Psoas muscle (tissue), 7 donors: ENCODE measurements at regions not wholly inside any gene's neighbourhood (a gene's known extent, or its start where the extent isn't known, plus 50 kb on each side); places are given as distances from the start of the nearest gene placed in this dataset.

Experiments used
- ATAC-seq, 4 donors: fragments of 200-7000 bp; cut with Tn5 transposase; one replicate each; pipeline ENCODE4 v1.9.1; 2020; ENCODE audit warnings: moderate library complexity in 3 of 4, mild to moderate bottlenecking in 2 of 4
- DNase-seq, 2 donors: peaks; one replicate each; pipeline ENCODE4 v3.0.0-alpha.2; 2020
- H3K27ac ChIP-seq: fragments of 200-600 bp; one replicate; pipeline ENCODE4 v1.8.0; 2022
- H3K27me3 ChIP-seq, 3 donors: fragments of 200-600 bp in 1 of 3; one replicate each; pipeline versions ENCODE4 v1.6.1 to v1.8.0; 2013 to 2022; ENCODE audit warnings: low read length in 2 of 3, mild to moderate bottlenecking in 2 of 3, moderate library complexity in 1 of 3; ENCODE audit not compliant: insufficient read depth in 3 of 3
- H3K36me3 ChIP-seq, 2 donors: fragments of 200-600 bp in 1 of 2; one replicate each; pipeline versions ENCODE4 v1.6.1 to v1.8.0; 2013 to 2022; ENCODE audit warnings: low read depth in 1 of 2, mild to moderate bottlenecking in 1 of 2, moderate library complexity in 1 of 2; ENCODE audit not compliant: insufficient read depth in 1 of 2
- H3K4me1 ChIP-seq: fragments of 200-600 bp; one replicate; pipeline ENCODE4 v1.8.0; 2022
- H3K4me3 ChIP-seq: fragments of 200-600 bp; one replicate; pipeline ENCODE4 v1.8.0; 2022; ENCODE audit warnings: mild to moderate bottlenecking
- H3K9me3 ChIP-seq: fragments of 200-600 bp; one replicate; pipeline ENCODE4 v1.8.0; 2022
- WGBS, 3 donors: extraction: QIAGEN DNeasy Blood & Tissue Kit; methylation state at CpG; one replicate each; pipeline versions ENCODE4 v1.1.6 to v1.1.7; 2013; 5-methylcytosine and 5-hydroxymethylcytosine counted together
- intact Hi-C, 2 donors: fragments of 100-400 bp; cut with DNase I; formaldehyde crosslinking; loops; one replicate each; pipeline versions ENCODE4 v1.11.0 to v1.14.2; 2022
- TF ChIP-seq, protein P1 (sequence below): fragments of 200-600 bp; IDR thresholded peaks from one replicate; pipeline ENCODE4 v1.8.0; 2022; ENCODE audit warnings: antibody characterized with exemption
- donor health status: healthy with polysubstance abuse.
- donor health status: DM: no; HTN: no; CAD: no; lungs with moderate emphysema.
- donor health status: Bipolar disorder and iron deficiency.
- donor health status: healthy.
- donor health status: DM: yes; HTN: yes; CAD: no.
- donor health status: DM: no; HTN: no; CAD: no.
- donor health status: DM: yes; HTN: yes; CAD: no.

DNA sequence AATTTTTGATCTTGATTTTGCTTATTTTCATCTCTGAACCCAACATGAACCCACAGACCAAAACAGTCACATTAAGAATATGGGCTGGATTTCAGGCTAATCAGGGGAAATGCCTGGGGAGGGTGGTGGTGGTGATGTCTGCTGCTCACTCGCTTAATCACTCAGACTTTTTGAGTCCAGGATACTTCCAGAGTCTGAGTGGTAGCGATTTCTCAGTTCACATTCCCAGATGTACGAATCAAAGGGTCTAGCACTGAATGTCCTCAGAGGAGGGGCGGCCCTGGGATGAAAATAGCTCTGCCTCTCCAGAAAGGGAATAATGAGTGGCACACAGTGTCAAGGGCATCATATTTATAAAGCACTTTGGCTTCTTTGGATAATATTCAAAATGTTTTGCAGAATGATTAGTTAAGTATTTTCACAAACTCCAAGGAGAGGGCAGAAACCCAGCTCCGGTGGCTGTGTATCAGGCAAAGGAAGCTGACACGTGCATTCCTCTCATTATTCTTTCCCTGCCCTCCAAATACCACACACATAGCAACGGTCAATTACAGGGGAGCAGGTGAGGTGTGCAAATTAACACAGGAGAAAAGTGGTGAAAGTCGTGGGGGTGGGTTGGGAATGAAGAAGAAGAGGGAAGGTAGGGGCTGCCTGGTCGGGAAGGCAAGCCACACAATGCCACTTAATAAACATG lies 345.2 kb upstream of the RSPO3 start:
- H3K9me3 ChIP-seq, result no peaks in the 10 kb centered on the region
- no peaks in the 10 kb centered on the region for H3K4me1 ChIP-seq
- DNase-seq (no peak), ATAC-seq (peak in 2 of 4 donors; percentile 75)
- TF ChIP-seq, protein P1, sequence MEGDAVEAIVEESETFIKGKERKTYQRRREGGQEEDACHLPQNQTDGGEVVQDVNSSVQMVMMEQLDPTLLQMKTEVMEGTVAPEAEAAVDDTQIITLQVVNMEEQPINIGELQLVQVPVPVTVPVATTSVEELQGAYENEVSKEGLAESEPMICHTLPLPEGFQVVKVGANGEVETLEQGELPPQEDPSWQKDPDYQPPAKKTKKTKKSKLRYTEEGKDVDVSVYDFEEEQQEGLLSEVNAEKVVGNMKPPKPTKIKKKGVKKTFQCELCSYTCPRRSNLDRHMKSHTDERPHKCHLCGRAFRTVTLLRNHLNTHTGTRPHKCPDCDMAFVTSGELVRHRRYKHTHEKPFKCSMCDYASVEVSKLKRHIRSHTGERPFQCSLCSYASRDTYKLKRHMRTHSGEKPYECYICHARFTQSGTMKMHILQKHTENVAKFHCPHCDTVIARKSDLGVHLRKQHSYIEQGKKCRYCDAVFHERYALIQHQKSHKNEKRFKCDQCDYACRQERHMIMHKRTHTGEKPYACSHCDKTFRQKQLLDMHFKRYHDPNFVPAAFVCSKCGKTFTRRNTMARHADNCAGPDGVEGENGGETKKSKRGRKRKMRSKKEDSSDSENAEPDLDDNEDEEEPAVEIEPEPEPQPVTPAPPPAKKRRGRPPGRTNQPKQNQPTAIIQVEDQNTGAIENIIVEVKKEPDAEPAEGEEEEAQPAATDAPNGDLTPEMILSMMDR, result no peak
- no peak overlapping the region for H3K27ac ChIP-seq
- intact Hi-C loops, result loop anchor here in 1 of 2 donors (10.0 kb wide), 1 partner anchor 238 kb away; no protein-coding TSS in a partner anchor
- H3K27me3 ChIP-seq, result no peaks in the 10 kb centered on the region
- WGBS, 3 donors, result 31 to 35% (median 31%) methylated on average over 9 of the region's 9 CpGs
- H3K4me3 ChIP-seq, result no peak overlapping the region
- H3K36me3 ChIP-seq, result no peaks in the 10 kb centered on the region

DNA sequence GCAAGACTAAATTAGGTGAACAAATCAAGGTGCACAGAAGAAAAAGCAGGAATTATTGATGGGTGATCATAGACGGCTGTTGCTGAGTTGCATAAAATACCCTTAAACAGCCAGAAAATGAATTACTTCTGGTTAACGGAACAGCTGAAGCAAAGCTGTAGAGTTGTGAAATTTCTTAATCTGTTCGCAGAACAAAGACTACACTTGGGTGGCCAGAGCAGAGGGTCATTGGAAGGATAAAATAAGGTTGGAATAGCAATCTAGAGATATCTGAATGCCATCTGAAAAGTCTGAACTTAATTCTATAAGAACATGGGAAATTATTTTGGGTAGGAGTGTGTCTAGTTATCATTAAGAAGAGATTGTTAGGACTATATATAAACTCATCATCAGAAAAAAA lies 339.1 kb upstream of the RSPO3 start:
- TF ChIP-seq, protein P1, result no peak

DNA sequence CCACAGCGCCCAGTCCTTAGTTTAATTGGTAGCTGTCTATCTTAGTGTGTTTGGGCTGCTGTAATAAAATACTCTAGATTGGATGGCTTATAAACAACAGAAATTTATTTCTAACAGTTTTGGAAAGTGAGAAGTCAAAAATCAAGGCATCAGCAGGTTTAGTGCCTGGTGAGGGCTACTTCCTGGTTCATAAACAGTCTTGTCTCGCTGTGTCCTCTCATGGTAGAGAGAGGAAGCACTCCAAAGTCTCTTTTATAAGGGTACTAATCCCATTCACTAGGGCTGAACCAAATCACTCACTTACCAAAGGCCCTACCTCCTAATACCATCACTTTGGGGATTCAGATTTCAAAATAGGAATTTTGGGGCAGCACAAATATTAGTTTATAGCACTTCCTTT lies 336.9 kb upstream of the RSPO3 start:
- TF ChIP-seq, protein P1, result no peak
- no peak overlapping the region for H3K27ac ChIP-seq
- H3K27me3 ChIP-seq, result no peaks in the 10 kb centered on the region
- ATAC-seq (no peak), DNase-seq (no peak)
- H3K4me3 ChIP-seq, result no peak overlapping the region
- intact Hi-C loops, result no loop called here
- 86 to 92% (median 91%) methylated on average over 2 of the region's 2 CpGs for WGBS, 3 donors
- H3K36me3 ChIP-seq, result no peaks in the 10 kb centered on the region
- no peaks in the 10 kb centered on the region for H3K9me3 ChIP-seq
- H3K4me1 ChIP-seq, result no peaks in the 10 kb centered on the region

More for the DNA sequence above, 339.1 kb upstream of the RSPO3 start:
- WGBS, 3 donors, result 47 to 65% (median 50%) methylated on average over 3 of the region's 3 CpGs
- H3K36me3 ChIP-seq, result no peaks in the 10 kb centered on the region
- intact Hi-C loops, result loop anchor here in 1 of 2 donors (10.0 kb wide), 1 partner anchor 245 kb away; no protein-coding TSS in a partner anchor
- H3K27me3 ChIP-seq, result no peaks in the 10 kb centered on the region
- no peaks in the 10 kb centered on the region for H3K9me3 ChIP-seq
- no peaks in the 10 kb centered on the region for H3K4me1 ChIP-seq
- ATAC-seq (no peak), DNase-seq (no peak)
- H3K4me3 ChIP-seq, result no peak overlapping the region
- H3K27ac ChIP-seq, result no peak overlapping the region

DNA sequence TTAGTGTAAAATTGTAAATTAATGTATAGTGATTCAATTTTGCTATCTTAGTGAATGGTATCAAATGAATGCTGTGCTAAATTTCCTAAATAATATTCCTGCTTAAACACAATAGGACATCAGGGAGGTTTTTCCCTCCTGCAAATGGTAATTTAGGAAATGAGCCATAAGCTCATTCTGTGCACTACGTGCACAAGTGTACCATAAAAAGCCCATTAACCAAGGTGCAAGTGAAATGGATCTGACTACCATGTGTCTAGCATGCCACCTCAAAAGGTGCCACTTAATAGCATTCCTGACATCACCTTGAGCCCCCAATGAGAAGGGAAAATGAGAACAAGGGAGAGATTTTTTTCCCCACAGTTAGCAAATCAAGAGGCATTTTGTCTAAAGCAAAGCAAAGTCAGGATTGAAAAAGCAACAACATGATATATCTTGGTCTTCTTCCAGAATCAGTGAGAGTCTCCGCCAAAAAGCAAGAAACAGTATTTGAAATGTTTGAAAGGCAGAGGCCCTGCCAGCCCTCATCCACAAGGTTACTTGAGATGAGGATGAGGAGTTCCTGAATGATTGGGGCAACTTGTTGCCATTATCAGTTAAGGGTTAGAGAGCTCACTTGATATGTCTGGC lies 334.2 kb upstream of the RSPO3 start:
- Histone ChIP-seq H3K9me3 (no peaks in the 10 kb centered on the region), H3K36me3 (no peaks in the 10 kb centered on the region), H3K4me1 (no peaks in the 10 kb centered on the region), H3K27me3 (no peaks in the 10 kb centered on the region), H3K4me3 (no peak overlapping the region), H3K27ac (no peak overlapping the region)
- intact Hi-C loops, result no loop called here
- ATAC-seq, result no peak
- DNase-seq, result no peak
- 78 to 86% (median 80%) methylated on average over 2 of the region's 2 CpGs for WGBS, 3 donors
- TF ChIP-seq, protein P1, result no peak
